BJ (cell line): ENCODE measurements at regions not wholly inside any gene's neighbourhood (a gene's known extent, or its start where the extent isn't known, plus 50 kb on each side); places are given as distances from the start of the nearest gene placed in this dataset.
A peak's percentile ranks its signal among the peaks of the same experiment; 100 is the strongest.

ENCODE experiments used
- CTCF ChIA-PET: fragments of 350-600 bp; formaldehyde crosslinking; extraction: SDS; loops from one replicate; lab custom pipeline; 2021; ENCODE audit warnings: antibody characterized with exemption, inconsistent platforms; lab: Yijun Ruan, JAX
- POLR2A ChIA-PET: fragments of 300-600 bp; sonication (Branson Sonifier 250); formaldehyde crosslinking; extraction: SDS; loops from one replicate; lab custom pipeline; 2021; ENCODE audit warnings: antibody characterized with exemption; lab: Charles Lee
- DNase-seq: peaks from one replicate; pipeline ENCODE4 v3.0.0-alpha.2; 2011; ENCODE audit warnings: low read depth
- H3K27me3 ChIP-seq: 2 replicates; pipeline ENCODE4 v1.6.0; 2011; ENCODE audit warnings: low read length; ENCODE audit not compliant: control insufficient read depth, insufficient read depth
- H3K36me3 ChIP-seq: 2 replicates; pipeline ENCODE4 v1.5.1; 2011; ENCODE audit warnings: low read length; ENCODE audit not compliant: control insufficient read depth, insufficient read depth
- H3K4me3 ChIP-seq: 2 replicates; pipeline ENCODE4 v1.5.1; 2011; ENCODE audit warnings: low read depth, mild to moderate bottlenecking, control low read depth, low read length
- TF ChIP-seq, protein P1 (sequence below): IDR thresholded peaks from 2 replicates; pipeline ENCODE4 v1.5.1; 2011; ENCODE audit warnings: low read depth, mild to moderate bottlenecking, control low read depth, inconsistent platforms, low read length, moderate library complexity; ENCODE audit not compliant: insufficient read depth

DNA sequence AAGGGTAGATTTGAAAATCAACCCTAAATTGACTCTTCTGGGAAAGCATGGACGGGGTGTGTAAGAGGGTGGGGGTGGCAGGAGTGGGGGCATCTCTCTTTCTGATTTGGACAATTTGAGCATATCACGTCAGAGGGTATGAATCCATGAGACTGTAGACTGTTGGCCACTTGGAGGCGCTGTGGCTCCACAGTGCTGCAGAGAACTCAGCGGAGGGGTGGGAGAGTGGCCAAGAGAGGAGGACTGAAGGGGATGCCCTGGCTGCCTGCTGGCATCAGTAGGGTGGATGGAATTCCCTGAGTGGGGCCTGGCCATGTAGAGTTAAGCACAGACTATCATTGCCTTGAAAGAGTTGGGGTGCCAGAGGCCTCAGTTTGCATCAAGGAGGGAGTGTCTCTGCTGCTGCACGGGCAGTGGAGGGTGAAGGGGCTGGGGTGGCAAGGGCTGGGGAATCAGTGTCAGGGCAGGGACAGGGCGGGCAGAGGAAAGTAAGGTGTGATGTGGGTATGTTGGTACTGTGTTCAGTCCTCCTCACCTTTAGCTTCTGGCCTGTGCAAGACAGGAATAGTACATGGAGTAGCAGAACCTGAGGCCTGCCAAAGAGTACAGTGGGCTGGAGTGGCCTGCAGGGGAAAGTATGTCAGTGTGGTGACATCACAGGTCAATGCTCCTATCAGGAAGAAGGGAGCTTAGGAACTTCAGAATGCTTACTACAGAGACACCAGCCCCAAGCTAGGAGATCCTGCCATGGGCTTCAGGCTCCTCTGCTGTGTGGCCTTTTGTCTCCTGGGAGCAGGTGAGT lies 133.5 kb upstream of the PRSS58 start:
- peaks cover 4% of the 10 kb centered on the region for H3K27me3 ChIP-seq
- TF ChIP-seq, protein P1, sequence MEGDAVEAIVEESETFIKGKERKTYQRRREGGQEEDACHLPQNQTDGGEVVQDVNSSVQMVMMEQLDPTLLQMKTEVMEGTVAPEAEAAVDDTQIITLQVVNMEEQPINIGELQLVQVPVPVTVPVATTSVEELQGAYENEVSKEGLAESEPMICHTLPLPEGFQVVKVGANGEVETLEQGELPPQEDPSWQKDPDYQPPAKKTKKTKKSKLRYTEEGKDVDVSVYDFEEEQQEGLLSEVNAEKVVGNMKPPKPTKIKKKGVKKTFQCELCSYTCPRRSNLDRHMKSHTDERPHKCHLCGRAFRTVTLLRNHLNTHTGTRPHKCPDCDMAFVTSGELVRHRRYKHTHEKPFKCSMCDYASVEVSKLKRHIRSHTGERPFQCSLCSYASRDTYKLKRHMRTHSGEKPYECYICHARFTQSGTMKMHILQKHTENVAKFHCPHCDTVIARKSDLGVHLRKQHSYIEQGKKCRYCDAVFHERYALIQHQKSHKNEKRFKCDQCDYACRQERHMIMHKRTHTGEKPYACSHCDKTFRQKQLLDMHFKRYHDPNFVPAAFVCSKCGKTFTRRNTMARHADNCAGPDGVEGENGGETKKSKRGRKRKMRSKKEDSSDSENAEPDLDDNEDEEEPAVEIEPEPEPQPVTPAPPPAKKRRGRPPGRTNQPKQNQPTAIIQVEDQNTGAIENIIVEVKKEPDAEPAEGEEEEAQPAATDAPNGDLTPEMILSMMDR: peak; percentile 38; the same call in 1 of the 2 replicates
- no peaks in the 10 kb centered on the region for H3K36me3 ChIP-seq
- DNase-seq: no peak
- POLR2A ChIA-PET: no interaction called here
- CTCF ChIA-PET: interaction anchor here (0.7 to 2.7 kb wide), 7 partner anchors 8 to 90 kb away, joined by 3 to 7 read pairs (median 3); no protein-coding TSS in a partner anchor
- no peak overlapping the region for H3K4me3 ChIP-seq

DNA sequence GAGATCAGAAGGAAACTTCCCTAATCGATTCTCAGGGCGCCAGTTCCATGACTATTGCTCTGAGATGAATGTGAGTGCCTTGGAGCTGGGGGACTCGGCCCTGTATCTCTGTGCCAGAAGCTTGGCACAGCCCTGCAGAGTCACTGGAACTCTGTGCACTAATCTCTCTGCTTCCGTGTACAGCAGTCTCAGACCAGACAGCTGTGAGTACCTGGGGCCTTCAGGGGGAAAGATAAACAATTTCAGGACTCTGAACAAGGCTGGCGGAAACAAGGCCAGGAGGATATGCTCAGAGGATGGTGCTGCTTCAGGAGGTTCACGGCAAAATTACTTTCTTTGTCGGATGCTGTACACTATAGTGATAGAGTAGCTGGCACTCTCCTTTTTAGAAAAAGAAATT lies 131.7 kb upstream of the PRSS58 start:
- Histone ChIP-seq H3K36me3 (no peaks in the 10 kb centered on the region), H3K4me3 (no peak overlapping the region), H3K27me3 (peaks cover 2% of the 10 kb centered on the region)
- CTCF ChIA-PET: interaction anchor here (0.7 to 2.7 kb wide), 7 partner anchors 10 to 93 kb away, joined by 3 to 10 read pairs (median 4); no protein-coding TSS in a partner anchor
- TF ChIP-seq, protein P1: no peak
- no peak for DNase-seq
- POLR2A ChIA-PET: no interaction called here

DNA sequence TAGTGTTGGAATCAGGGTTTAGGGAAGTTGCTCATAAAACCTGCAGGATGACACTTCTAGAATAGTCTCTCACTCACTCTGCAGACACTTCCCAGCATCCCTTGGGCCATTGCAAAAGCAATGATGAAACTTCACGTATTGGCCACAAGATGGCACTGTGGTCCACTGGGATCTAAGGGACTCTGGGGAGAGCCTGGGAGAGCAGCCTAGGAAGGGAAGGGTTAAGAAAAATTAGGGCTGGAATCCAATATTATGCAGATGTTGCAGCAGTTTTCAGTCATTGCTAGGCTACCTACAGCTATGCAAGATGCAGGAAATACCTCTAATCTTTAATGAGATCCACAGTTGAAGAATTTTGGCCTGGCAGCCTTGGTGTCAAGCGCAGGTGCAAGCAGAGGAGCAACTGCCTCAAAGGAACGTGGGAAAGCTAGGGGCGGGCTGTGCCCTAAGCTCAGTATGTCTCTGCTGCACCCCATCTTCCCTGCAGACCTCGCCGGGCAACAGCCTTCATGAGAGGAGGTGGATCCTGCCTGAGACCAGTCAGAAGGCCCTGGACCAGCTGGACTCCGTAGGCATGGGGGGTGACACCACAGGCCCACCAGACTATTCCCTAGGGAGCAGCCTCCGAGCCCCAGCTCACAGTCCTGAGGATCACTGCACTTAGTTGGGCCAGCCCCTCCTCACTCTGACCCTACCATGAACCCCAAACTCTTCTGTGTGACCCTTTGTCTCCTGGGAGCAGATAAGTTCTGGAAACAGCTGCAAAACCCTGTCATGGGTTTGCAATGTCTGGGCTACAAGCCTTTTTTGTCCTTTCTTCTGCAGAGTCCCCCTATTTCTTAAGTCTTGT lies 127.9 kb upstream of the PRSS58 start:
- TF ChIP-seq, protein P1: peak; percentile 82
- no peak for DNase-seq
- CTCF ChIA-PET: interaction anchor here (0.7 to 6.9 kb wide), 28 partner anchors 9 to 428 kb away, joined by 3 to 67 read pairs (median 4); no protein-coding TSS in a partner anchor
- POLR2A ChIA-PET: no interaction called here
- Histone ChIP-seq H3K4me3 (no peak overlapping the region), H3K27me3 (peaks cover 2% of the 10 kb centered on the region), H3K36me3 (no peaks in the 10 kb centered on the region)

DNA sequence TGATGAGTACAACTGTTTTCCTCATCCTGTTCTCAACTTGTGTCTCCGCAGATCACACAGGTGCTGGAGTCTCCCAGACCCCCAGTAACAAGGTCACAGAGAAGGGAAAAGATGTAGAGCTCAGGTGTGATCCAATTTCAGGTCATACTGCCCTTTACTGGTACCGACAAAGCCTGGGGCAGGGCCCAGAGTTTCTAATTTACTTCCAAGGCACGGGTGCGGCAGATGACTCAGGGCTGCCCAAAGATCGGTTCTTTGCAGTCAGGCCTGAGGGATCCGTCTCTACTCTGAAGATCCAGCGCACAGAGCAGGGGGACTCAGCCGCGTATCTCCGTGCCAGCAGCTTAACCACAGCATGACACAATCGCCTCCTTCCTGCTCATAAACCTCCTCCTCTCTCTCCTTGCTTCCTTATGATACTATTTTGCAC lies 126.7 kb upstream of the PRSS58 start:
- TF ChIP-seq, protein P1: no peak
- peak; percentile 66 for DNase-seq
- peaks cover 2% of the 10 kb centered on the region for H3K27me3 ChIP-seq
- no peaks in the 10 kb centered on the region for H3K36me3 ChIP-seq
- ChIA-PET CTCF (interaction anchor here (0.9 to 6.9 kb wide), 14 partner anchors 10 to 399 kb away, joined by 3 to 67 read pairs (median 10); no protein-coding TSS in a partner anchor), POLR2A (interaction anchor here (1.2 kb wide), 1 partner anchor 28 kb away, joined by 4 read pairs; no protein-coding TSS in a partner anchor)
- no peak overlapping the region for H3K4me3 ChIP-seq
